ENCODE measurements at regions not wholly inside any gene's neighbourhood (a gene's known extent, or its start where the extent isn't known, plus 50 kb on each side); places are given as distances from the start of the nearest gene placed in this dataset.

DNA sequence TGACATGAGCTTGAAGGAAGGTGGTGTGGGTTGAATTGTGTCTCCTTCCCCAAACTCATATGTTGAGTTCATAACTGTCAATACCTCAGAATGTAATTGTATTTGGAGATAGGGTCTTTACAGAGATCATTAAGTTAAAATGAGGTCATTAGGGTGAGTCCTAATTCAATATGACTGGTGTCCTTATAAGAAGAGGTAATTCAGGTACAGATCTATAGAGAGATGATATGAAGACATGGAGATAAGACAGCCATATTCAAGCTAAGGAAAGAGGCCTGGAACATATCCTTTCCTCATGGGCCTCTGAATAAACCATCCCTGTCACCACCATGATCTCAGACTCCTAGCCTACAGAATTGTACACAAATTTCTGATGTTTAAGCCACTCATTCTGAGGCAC, 514.7 kb upstream of the MGAT4C start:
- no peaks in the 10 kb centered on the region for H3K9me3 ChIP-seq (ENCODE audit: control insufficient read depth, low read depth, low read length)
- H2AK5ac ChIP-seq (ENCODE audit: insufficient read length, low read length), result no peak overlapping the region
- H3K9ac ChIP-seq (ENCODE audit: extremely low read depth, insufficient read length, low read length), result no peak overlapping the region
- TF ChIP-seq, protein P1, sequence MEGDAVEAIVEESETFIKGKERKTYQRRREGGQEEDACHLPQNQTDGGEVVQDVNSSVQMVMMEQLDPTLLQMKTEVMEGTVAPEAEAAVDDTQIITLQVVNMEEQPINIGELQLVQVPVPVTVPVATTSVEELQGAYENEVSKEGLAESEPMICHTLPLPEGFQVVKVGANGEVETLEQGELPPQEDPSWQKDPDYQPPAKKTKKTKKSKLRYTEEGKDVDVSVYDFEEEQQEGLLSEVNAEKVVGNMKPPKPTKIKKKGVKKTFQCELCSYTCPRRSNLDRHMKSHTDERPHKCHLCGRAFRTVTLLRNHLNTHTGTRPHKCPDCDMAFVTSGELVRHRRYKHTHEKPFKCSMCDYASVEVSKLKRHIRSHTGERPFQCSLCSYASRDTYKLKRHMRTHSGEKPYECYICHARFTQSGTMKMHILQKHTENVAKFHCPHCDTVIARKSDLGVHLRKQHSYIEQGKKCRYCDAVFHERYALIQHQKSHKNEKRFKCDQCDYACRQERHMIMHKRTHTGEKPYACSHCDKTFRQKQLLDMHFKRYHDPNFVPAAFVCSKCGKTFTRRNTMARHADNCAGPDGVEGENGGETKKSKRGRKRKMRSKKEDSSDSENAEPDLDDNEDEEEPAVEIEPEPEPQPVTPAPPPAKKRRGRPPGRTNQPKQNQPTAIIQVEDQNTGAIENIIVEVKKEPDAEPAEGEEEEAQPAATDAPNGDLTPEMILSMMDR (conservative IDR thresholded peaks at IDR 0.05), result no peak
- no peaks in the 10 kb centered on the region for H3K79me1 ChIP-seq (ENCODE audit: insufficient read depth, low read depth, low read length, poor library complexity, severe bottlenecking)
- H2BK12ac ChIP-seq (ENCODE audit: insufficient read length, low read depth, low read length), result no peak overlapping the region
- H2AFZ ChIP-seq (ENCODE audit: low read length), result no peak overlapping the region
- peaks cover 7% of the 10 kb centered on the region in 2 experiments; a peak in 3 of 5 replicates for H3K9me3 Mint-ChIP-seq
- no peak overlapping the region for H3K14ac ChIP-seq (ENCODE audit: insufficient read depth, low read length)
- no peak overlapping the region for H4K91ac ChIP-seq (ENCODE audit: insufficient read length, low read depth, low read length)
- no peak overlapping the region for H4K8ac ChIP-seq (replicated peaks; ENCODE audit: insufficient read length, low read depth, low read length)
- no peak overlapping the region for H2BK5ac ChIP-seq (ENCODE audit: insufficient read length, low read length)
- no peak overlapping the region for H3K27ac ChIP-seq (ENCODE audit: insufficient read length, low read depth, low read length)
- H3K4me3 Mint-ChIP-seq, result no peak overlapping the region
- no peak for DNase-seq
- H3K4me1 ChIP-seq (ENCODE audit: insufficient read depth, low read length), result no peaks in the 10 kb centered on the region
- peaks cover 11% of the 10 kb centered on the region in 2 experiments for H3K4me1 Mint-ChIP-seq
- H3K56ac ChIP-seq (ENCODE audit: insufficient read length, low read depth, low read length), result no peak overlapping the region
- H3K79me2 ChIP-seq (ENCODE audit: insufficient read depth, low read length), result no peaks in the 10 kb centered on the region
- H3K27me3 Mint-ChIP-seq (ENCODE audit: low read depth), result no peaks in the 10 kb centered on the region
- H3K4ac ChIP-seq (ENCODE audit: low read depth, low read length), result no peak overlapping the region
- peaks cover 0 to 18% (median 3%) of the 10 kb centered on the region in 3 experiments; a peak in 4 of 7 replicates for H3K36me3 Mint-ChIP-seq (ENCODE audit: insufficient read depth in 1 of 3, low read depth in 3 of 3)
- H4K20me1 ChIP-seq (ENCODE audit: control insufficient read depth, insufficient read depth, insufficient read length), result no peaks in the 10 kb centered on the region
- no peak overlapping the region for H3T11ph ChIP-seq (ENCODE audit: low read length)
- H2BK15ac ChIP-seq (ENCODE audit: low read depth, low read length), result no peak overlapping the region
- H2BK20ac ChIP-seq (ENCODE audit: low read depth, low read length, poor library complexity, severe bottlenecking), result no peak overlapping the region
- H3K23ac ChIP-seq (ENCODE audit: insufficient read length, low read depth, low read length), result no peak overlapping the region
- no peaks in the 10 kb centered on the region for H3K23me2 ChIP-seq (ENCODE audit: insufficient read length, low read depth, low read length, poor library complexity, severe bottlenecking)
- H3K4me2 ChIP-seq (ENCODE audit: insufficient read depth, insufficient read length, low read length), result no peak overlapping the region
- H4K5ac ChIP-seq (ENCODE audit: insufficient read length, low read depth, low read length), result no peak overlapping the region
- no peak overlapping the region for H3K18ac ChIP-seq (ENCODE audit: insufficient read length, low read depth, low read length)
- H2BK120ac ChIP-seq (ENCODE audit: low read depth, low read length, poor library complexity, severe bottlenecking), result no peak overlapping the region
- no peak overlapping the region for H3K27ac Mint-ChIP-seq
- H3K27me3 ChIP-seq (ENCODE audit: insufficient read depth, low read length), result no peaks in the 10 kb centered on the region
